PC-3 (cell line): ENCODE measurements at regions not wholly inside any gene's neighbourhood (a gene's known extent, or its start where the extent isn't known, plus 50 kb on each side); places are given as distances from the start of the nearest gene placed in this dataset.

ENCODE experiments used
- ATAC-seq: fragments of 200-7000 bp; cut with Tn5 transposase; 2 replicates; pipeline ENCODE4 v1.9.1; 2020; ENCODE audit warnings: mild to moderate bottlenecking, moderate library complexity
- BruUV-seq: library from RNA; stranded (reverse); fragments of 400-500 nt; replicated peaks from 2 replicates; lab custom pipeline; 2021; lab: Mats Ljungman, UMichigan
- CTCF ChIA-PET: fragments of 300-600 bp; sonication (Branson Sonifier 250); formaldehyde crosslinking; loops from one replicate; lab custom pipeline; 2022; ENCODE audit warnings: antibody characterized with exemption; lab: Charles Lee
- POLR2A ChIA-PET: fragments of 300-600 bp; sonication (Branson Sonifier 250); formaldehyde crosslinking; loops from one replicate; lab custom pipeline; 2022; ENCODE audit warnings: antibody characterized with exemption; ENCODE audit not compliant: unreplicated experiment; lab: Charles Lee
- DNase-seq: peaks from one replicate; pipeline ENCODE4 v3.0.0-alpha.2; 2015
- H2AFZ ChIP-seq: fragments of 300-600 bp; sonication (generic); 2 replicates; pipeline ENCODE4 v1.6.0; 2016; ENCODE audit warnings: antibody characterized with exemption, low read length
- H3F3A ChIP-seq: fragments of 300-600 bp; sonication (generic); one replicate; pipeline ENCODE4 v1.6.0; 2017; ENCODE audit warnings: antibody characterized with exemption, low read length, control low read depth, mild to moderate bottlenecking; ENCODE audit not compliant: unreplicated experiment
- H3K27ac ChIP-seq: fragments of 300-600 bp; sonication (generic); 2 replicates; pipeline ENCODE4 v1.5.1; 2016; ENCODE audit warnings: mild to moderate bottlenecking, low read length
- H3K27me3 ChIP-seq: fragments of 300-600 bp; sonication (generic); 2 replicates; pipeline ENCODE4 v1.6.1; 2016; ENCODE audit warnings: low read length, mixed read lengths
- H3K36me3 ChIP-seq: fragments of 300-600 bp; sonication (generic); 2 replicates; pipeline ENCODE4 v1.6.1; 2016; ENCODE audit warnings: low read depth, mixed run types, low read length, mixed read lengths
- H3K4me1 ChIP-seq: fragments of 300-600 bp; sonication (generic); 2 replicates; pipeline ENCODE4 v1.5.1; 2016; ENCODE audit warnings: low read length; ENCODE audit not compliant: insufficient read depth
- H3K4me2 ChIP-seq: fragments of 300-600 bp; sonication (generic); 2 replicates; pipeline ENCODE4 v1.6.0; 2016; ENCODE audit warnings: low read length
- H3K4me3 ChIP-seq: fragments of 300-600 bp; sonication (generic); 2 replicates; pipeline ENCODE4 v1.5.1; 2016; ENCODE audit warnings: mild to moderate bottlenecking, low read length, mixed read lengths
- H3K79me2 ChIP-seq: fragments of 300-600 bp; sonication (generic); 2 replicates; pipeline ENCODE4 v1.6.1; 2017; ENCODE audit warnings: low read length, mixed read lengths
- H3K9ac ChIP-seq: fragments of 300-600 bp; sonication (generic); 2 replicates; pipeline ENCODE4 v1.6.0; 2016; ENCODE audit warnings: mild to moderate bottlenecking, low read length
- H3K9me2 ChIP-seq: fragments of 300-600 bp; sonication (generic); replicated peaks from 2 replicates; pipeline ENCODE4 v1.6.1; 2016; ENCODE audit warnings: mixed run types, low read length, mixed read lengths
- H3K9me3 ChIP-seq: fragments of 300-600 bp; sonication (generic); 2 replicates; pipeline ENCODE4 v1.6.1; 2016; ENCODE audit warnings: low read length, mixed read lengths
- H4K20me1 ChIP-seq: fragments of 300-600 bp; sonication (generic); 2 replicates; pipeline ENCODE4 v1.6.1; 2016; ENCODE audit warnings: low read length, mixed read lengths
- EZH2 ChIP-seq: fragments of 300-600 bp; sonication (generic); IDR thresholded peaks from one replicate; pipeline ENCODE4 v1.6.1; 2017; ENCODE audit warnings: antibody characterized with exemption, mild to moderate bottlenecking, low read length; ENCODE audit not compliant: unreplicated experiment
- EZH2phosphoT487 ChIP-seq: fragments of 300-600 bp; sonication (generic); IDR thresholded peaks from 2 replicates; pipeline ENCODE4 v1.6.1; 2018; ENCODE audit warnings: mild to moderate bottlenecking, antibody characterized with exemption, low read length, borderline replicate concordance
- intact Hi-C: fragments of 100-400 bp; cut with micrococcal nuclease; formaldehyde crosslinking; loops from 2 replicates; pipeline ENCODE4 v1.9.0; 2023
- TF ChIP-seq, protein P1 (sequence below): fragments of 300-600 bp; sonication (generic); conservative IDR thresholded peaks from 2 replicates; pipeline ENCODE4 v1.5.1; 2017; ENCODE audit warnings: antibody characterized with exemption, low read depth, mild to moderate bottlenecking, low read length

DNA sequence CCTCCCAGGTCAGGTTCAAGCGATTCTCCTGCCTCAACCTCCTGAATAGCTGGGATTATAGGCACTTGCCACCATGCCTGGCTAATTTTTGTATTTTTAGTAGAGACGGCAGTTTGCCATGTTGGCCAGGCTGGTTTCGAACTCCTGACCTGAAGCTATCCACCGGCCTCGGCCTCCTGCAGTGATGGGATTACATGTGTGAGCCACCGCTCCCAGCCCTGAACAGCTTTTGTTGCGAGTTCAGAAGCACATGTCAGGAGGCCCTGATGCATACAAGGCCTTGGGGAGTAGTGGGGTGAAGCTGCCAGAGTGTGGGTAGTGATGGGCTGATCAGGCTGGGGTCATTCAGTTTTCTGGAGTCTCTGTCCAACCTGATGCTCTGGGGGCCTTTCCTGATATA is 117.0 kb upstream of the C11orf87 start:
- CTCF ChIA-PET = no interaction called here
- ATAC-seq = no peak

DNA sequence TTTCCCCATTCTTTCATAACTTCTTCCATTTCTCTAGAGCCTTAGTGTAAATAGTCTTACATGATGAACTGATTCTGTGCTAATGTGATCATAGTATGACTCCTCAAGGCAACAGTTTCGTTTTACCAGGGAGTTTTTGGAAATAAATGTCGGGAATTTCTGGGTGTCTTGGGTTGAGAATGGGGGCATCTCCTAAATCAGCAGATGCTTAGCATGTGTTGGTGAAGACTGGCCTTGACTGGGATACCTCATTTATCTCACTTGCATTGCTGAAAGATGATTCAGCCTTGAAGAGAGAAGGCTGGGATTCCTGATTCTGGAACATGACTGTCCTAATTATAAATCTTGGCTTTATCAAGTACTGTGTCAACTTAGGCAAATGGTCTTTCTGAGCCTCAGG is 115.7 kb upstream of the C11orf87 start:
- DNase-seq (no peak), ATAC-seq (no peak)
- no TSS peak for BruUV-seq
- no peaks in the 10 kb centered on the region for H4K20me1 ChIP-seq
- H3K9me2 ChIP-seq = no peaks in the 10 kb centered on the region
- no peak for TF ChIP-seq EZH2phosphoT487
- no peak overlapping the region for H3K27ac ChIP-seq
- H3K9ac ChIP-seq = no peak overlapping the region
- no peak overlapping the region for H2AFZ ChIP-seq
- H3F3A ChIP-seq = no peaks in the 10 kb centered on the region
- ChIA-PET POLR2A (no interaction called here), CTCF (no interaction called here)
- no peaks in the 10 kb centered on the region for H3K79me2 ChIP-seq
- no peak overlapping the region for H3K4me2 ChIP-seq
- peaks cover 23% of the 10 kb centered on the region; the same call in 1 of the 2 replicates for H3K27me3 ChIP-seq
- peaks cover 18% of the 10 kb centered on the region for H3K4me1 ChIP-seq
- no peak overlapping the region for H3K4me3 ChIP-seq
- H3K36me3 ChIP-seq = no peaks in the 10 kb centered on the region
- no peaks in the 10 kb centered on the region for H3K9me3 ChIP-seq
- intact Hi-C loops = no loop called here

More for the DNA sequence above, 117.0 kb upstream of the C11orf87 start:
- Histone ChIP-seq H3K36me3 (no peaks in the 10 kb centered on the region), H3K4me2 (no peak overlapping the region), H3K79me2 (no peaks in the 10 kb centered on the region), H3K9me3 (no peaks in the 10 kb centered on the region), H3K27ac (no peak overlapping the region), H3K9ac (no peak overlapping the region), H3F3A (no peaks in the 10 kb centered on the region), H4K20me1 (no peaks in the 10 kb centered on the region), H2AFZ (no peak overlapping the region), H3K27me3 (peaks cover 25% of the 10 kb centered on the region; the same call in 1 of the 2 replicates), H3K9me2 (no peaks in the 10 kb centered on the region), H3K4me3 (no peak overlapping the region), H3K4me1 (peaks cover 18% of the 10 kb centered on the region)
- intact Hi-C loops = no loop called here
- TF ChIP-seq, protein P1, sequence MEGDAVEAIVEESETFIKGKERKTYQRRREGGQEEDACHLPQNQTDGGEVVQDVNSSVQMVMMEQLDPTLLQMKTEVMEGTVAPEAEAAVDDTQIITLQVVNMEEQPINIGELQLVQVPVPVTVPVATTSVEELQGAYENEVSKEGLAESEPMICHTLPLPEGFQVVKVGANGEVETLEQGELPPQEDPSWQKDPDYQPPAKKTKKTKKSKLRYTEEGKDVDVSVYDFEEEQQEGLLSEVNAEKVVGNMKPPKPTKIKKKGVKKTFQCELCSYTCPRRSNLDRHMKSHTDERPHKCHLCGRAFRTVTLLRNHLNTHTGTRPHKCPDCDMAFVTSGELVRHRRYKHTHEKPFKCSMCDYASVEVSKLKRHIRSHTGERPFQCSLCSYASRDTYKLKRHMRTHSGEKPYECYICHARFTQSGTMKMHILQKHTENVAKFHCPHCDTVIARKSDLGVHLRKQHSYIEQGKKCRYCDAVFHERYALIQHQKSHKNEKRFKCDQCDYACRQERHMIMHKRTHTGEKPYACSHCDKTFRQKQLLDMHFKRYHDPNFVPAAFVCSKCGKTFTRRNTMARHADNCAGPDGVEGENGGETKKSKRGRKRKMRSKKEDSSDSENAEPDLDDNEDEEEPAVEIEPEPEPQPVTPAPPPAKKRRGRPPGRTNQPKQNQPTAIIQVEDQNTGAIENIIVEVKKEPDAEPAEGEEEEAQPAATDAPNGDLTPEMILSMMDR = no peak
- TF ChIP-seq EZH2phosphoT487 = no peak
- no peak for TF ChIP-seq EZH2
- no peak for DNase-seq
- BruUV-seq = no TSS peak
- POLR2A ChIA-PET = no interaction called here

DNA sequence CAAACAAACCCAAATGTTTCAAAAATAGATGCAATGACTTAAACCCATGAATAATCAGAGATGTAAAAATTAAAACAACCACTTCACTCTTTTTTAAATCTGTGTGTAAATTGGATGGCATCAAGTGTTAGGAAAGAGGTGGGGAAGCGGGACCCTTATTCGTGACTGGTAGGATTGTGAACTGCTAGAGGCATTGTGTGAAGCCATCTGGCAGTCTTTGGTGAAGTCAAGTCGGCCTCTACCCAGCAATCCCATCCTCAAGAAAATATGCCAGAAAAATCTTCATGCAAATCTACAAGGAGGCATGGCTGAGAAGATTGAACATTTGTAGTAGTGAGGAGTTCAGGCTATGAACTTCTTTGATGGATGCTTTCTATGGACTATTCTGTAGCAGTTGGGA is 114.6 kb upstream of the C11orf87 start:
- ChIA-PET CTCF (no interaction called here), POLR2A (no interaction called here)
- DNase-seq = no peak
- Histone ChIP-seq H3K4me3 (no peak overlapping the region), H3K79me2 (no peaks in the 10 kb centered on the region), H3K27me3 (peaks cover 30% of the 10 kb centered on the region; the same call in 1 of the 2 replicates), H2AFZ (no peak overlapping the region), H3K4me1 (peaks cover 17% of the 10 kb centered on the region), H3F3A (no peaks in the 10 kb centered on the region), H3K9me3 (no peaks in the 10 kb centered on the region), H3K4me2 (no peak overlapping the region), H3K27ac (no peak overlapping the region), H3K36me3 (no peaks in the 10 kb centered on the region), H3K9ac (no peak overlapping the region), H3K9me2 (no peaks in the 10 kb centered on the region), H4K20me1 (no peaks in the 10 kb centered on the region)
- BruUV-seq = no TSS peak
- intact Hi-C loops = no loop called here
- TF ChIP-seq, protein P1 = no peak
- TF ChIP-seq EZH2phosphoT487 = no peak
- no peak for TF ChIP-seq EZH2
- ATAC-seq = no peak
